ENCODE measurements at regions not wholly inside any gene's neighbourhood (a gene's known extent, or its start where the extent isn't known, plus 50 kb on each side); places are given as distances from the start of the nearest gene placed in this dataset.

DNA sequence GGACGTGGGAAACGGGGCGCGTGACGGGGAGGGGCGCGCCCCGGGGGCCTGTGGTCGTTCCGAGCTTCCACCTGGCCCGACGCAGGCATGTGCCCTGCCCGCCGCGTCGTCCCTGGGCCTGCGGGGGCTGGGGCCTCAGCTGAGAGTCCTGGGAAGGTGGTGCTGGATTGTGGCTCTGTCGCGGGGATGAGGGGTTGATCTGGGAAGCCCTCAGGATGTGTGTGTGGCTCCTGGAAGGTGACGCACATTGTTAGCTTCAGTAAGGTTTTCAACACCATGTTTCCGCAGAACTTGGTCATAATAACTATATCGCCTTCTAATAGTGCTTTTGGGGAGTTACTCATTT lies 589.1 kb downstream of the MTRR start (continued):
- TF ChIP-seq CBX3 (IDR thresholded peaks at IDR 0.05; ENCODE audit: low read depth) (no peak), CEBPB (IDR thresholded peaks at IDR 0.05; ENCODE audit: low read depth) (no peak), SP1 (IDR thresholded peaks at IDR 0.05; ENCODE audit: low read depth) (no peak), SRF (IDR thresholded peaks at IDR 0.05; ENCODE audit: low read depth) (no peak), EGR1 (IDR thresholded peaks at IDR 0.05; ENCODE audit: low read depth) (no peak)

DNA sequence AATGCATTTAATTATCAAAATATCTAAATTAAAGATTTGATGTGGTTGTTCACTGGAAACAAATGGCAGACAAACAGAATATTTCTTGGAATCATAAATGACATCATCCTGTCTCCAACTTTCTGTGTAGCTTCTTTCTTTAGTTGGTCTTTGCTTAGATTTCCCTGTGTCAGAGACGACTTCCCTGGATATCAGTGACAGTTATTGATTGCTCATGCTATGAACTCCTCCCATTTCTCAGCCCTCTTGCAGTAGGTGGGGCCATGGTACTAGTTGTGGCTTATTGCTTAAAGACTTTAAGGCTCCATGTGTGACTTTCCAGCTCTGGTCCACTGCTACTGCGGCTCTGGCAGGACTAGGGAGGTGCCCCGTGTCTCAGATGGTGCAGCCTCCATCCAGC lies 592.6 kb downstream of the MTRR start:
- H4K20me1 ChIP-seq (ENCODE audit: insufficient read depth): no peaks in the 10 kb centered on the region
- no peaks in the 10 kb centered on the region for H3K4me1 ChIP-seq (ENCODE audit: control insufficient read depth in 1 of 2, insufficient read depth in 2 of 2, low read length in 2 of 2)
- CTCF ChIA-PET: no interaction called here
- H3K79me2 ChIP-seq (ENCODE audit: insufficient read depth, low read length): no peaks in the 10 kb centered on the region
- no TSS peak for BruUV-seq (replicated peaks)
- POLR2A ChIA-PET: no interaction called here
- no peak overlapping the region for H2AFZ ChIP-seq (ENCODE audit: low read depth, low read length, poor library complexity, severe bottlenecking)
- ATAC-seq: no peak
- no peak for TF ChIP-seq SRF (IDR thresholded peaks at IDR 0.05; ENCODE audit: low read depth)
- TF ChIP-seq JUND (IDR thresholded peaks at IDR 0.05): no peak
- no peaks in the 10 kb centered on the region for H3K9me2 ChIP-seq (ENCODE audit: insufficient read depth)
- no peak overlapping the region for H3K27ac ChIP-seq (ENCODE audit: low read depth, low read length)
- H3K4me3 ChIP-seq (replicated peaks in 1 of 2; ENCODE audit: low read depth in 1 of 2, low read length in 2 of 2): no peak overlapping the region
- H3K9ac ChIP-seq (ENCODE audit: low read length): no peak overlapping the region
- H3K36me3 ChIP-seq (ENCODE audit: control insufficient read depth in 1 of 2, insufficient read depth in 2 of 2, low read length in 2 of 2): no peaks in the 10 kb centered on the region
- H3K4me2 ChIP-seq (ENCODE audit: low read length): no peak overlapping the region
- intact Hi-C loops (cut with micrococcal nuclease): no loop called here
- RAD21 ChIA-PET (ENCODE audit: low non-redundant PET in 1 of 2, low total read pairs in 2 of 2, uncharacterized antibody in 2 of 2, unreplicated experiment in 2 of 2): no interaction called here
- H3K9me3 ChIP-seq (ENCODE audit: control insufficient read depth in 1 of 2, insufficient read depth in 1 of 2, low read depth in 1 of 2, low read length in 2 of 2): peaks cover 13 to 18% of the 10 kb centered on the region in 2 experiments; a peak in 2 of 4 replicates
- no peak for DNase-seq (ENCODE audit: low read depth, low spot score)
- no peaks in the 10 kb centered on the region for H3K27me3 ChIP-seq (ENCODE audit: insufficient read depth, low read length)

DNA sequence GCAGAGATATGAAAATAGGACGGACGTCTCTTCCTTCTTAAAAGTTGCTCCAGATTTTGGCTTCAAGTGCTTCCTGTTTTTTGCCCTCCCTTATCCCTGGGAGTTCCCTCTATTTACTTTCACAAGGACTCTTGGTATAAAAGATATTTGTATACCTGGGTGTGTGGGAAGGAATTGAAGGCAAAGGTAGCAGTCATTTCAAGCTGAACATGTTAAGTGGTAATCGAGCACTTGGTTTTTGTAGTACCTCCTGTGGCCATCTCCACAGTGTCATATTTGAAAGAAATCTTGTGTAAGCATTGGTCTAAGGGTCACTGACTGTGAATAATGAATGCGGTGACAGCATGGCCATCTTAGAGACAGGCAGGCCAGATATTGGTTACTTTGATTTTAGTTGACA lies 593.6 kb downstream of the MTRR start:
- TF ChIP-seq CBX3 (IDR thresholded peaks at IDR 0.05; ENCODE audit: low read depth) (no peak), SP1 (IDR thresholded peaks at IDR 0.05; ENCODE audit: low read depth) (no peak), ZNF274 (IDR thresholded peaks at IDR 0.05; ENCODE audit: low read depth, low read length) (no peak), POLR2AphosphoS5 (IDR thresholded peaks at IDR 0.05; ENCODE audit: low read depth, low read length) (no peak)
- TF ChIP-seq, protein P1, sequence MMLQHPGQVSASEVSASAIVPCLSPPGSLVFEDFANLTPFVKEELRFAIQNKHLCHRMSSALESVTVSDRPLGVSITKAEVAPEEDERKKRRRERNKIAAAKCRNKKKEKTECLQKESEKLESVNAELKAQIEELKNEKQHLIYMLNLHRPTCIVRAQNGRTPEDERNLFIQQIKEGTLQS (IDR thresholded peaks at IDR 0.05): no peak
- TF ChIP-seq, protein P2, sequence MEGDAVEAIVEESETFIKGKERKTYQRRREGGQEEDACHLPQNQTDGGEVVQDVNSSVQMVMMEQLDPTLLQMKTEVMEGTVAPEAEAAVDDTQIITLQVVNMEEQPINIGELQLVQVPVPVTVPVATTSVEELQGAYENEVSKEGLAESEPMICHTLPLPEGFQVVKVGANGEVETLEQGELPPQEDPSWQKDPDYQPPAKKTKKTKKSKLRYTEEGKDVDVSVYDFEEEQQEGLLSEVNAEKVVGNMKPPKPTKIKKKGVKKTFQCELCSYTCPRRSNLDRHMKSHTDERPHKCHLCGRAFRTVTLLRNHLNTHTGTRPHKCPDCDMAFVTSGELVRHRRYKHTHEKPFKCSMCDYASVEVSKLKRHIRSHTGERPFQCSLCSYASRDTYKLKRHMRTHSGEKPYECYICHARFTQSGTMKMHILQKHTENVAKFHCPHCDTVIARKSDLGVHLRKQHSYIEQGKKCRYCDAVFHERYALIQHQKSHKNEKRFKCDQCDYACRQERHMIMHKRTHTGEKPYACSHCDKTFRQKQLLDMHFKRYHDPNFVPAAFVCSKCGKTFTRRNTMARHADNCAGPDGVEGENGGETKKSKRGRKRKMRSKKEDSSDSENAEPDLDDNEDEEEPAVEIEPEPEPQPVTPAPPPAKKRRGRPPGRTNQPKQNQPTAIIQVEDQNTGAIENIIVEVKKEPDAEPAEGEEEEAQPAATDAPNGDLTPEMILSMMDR (IDR thresholded peaks at IDR 0.05 in 2 of 3, conservative IDR thresholded peaks at IDR 0.05 in 1 of 3; ENCODE audit: borderline replicate concordance in 1 of 3, insufficient read depth in 1 of 3, low read depth in 2 of 3, low read length in 2 of 3): no peak
- Histone ChIP-seq H4K20me1 (ENCODE audit: insufficient read depth) (no peaks in the 10 kb centered on the region), H3K4me1 (ENCODE audit: control insufficient read depth in 1 of 2, insufficient read depth in 2 of 2, low read length in 2 of 2) (no peaks in the 10 kb centered on the region), H3K27me3 (ENCODE audit: insufficient read depth, low read length) (no peaks in the 10 kb centered on the region), H3K79me2 (ENCODE audit: insufficient read depth, low read length) (no peaks in the 10 kb centered on the region), H3K4me3 (replicated peaks in 1 of 2; ENCODE audit: low read depth in 1 of 2, low read length in 2 of 2) (no peak overlapping the region), H3K9ac (ENCODE audit: low read length) (no peak overlapping the region), H3K4me2 (ENCODE audit: low read length) (no peak overlapping the region), H3K9me3 (ENCODE audit: control insufficient read depth in 1 of 2, insufficient read depth in 1 of 2, low read depth in 1 of 2, low read length in 2 of 2) (peaks cover 13 to 19% of the 10 kb centered on the region in 2 experiments; a peak in 2 of 4 replicates), H3K36me3 (ENCODE audit: control insufficient read depth in 1 of 2, insufficient read depth in 2 of 2, low read length in 2 of 2) (no peaks in the 10 kb centered on the region), H2AFZ (ENCODE audit: low read depth, low read length, poor library complexity, severe bottlenecking) (no peak overlapping the region), H3K9me2 (ENCODE audit: insufficient read depth) (no peaks in the 10 kb centered on the region), H3K27ac (ENCODE audit: low read depth, low read length) (no peak overlapping the region)
- DNase-seq (ENCODE audit: low read depth, low spot score) (no peak), ATAC-seq (no peak)
- ChIA-PET CTCF (no interaction called here), RAD21 (ENCODE audit: low non-redundant PET in 1 of 2, low total read pairs in 2 of 2, uncharacterized antibody in 2 of 2, unreplicated experiment in 2 of 2) (no interaction called here), POLR2A (no interaction called here)
- no TSS peak for BruUV-seq (replicated peaks)
- intact Hi-C loops (cut with micrococcal nuclease): no loop called here
